ENCODE measurements at regions not wholly inside any gene's neighbourhood (a gene's known extent, or its start where the extent isn't known, plus 50 kb on each side); places are given as distances from the start of the nearest gene placed in this dataset.
A peak's percentile ranks its signal among the peaks of the same experiment; 100 is the strongest.

GRCh38 chr12:25764892-25765291, 193.6 kb upstream of the RASSF8 start:
- Histone ChIP-seq H3K4me1 (no peaks in the 10 kb centered on the region), H3K36me3 (no peaks in the 10 kb centered on the region), H3K27ac (no peak overlapping the region), H3K27me3 (no peaks in the 10 kb centered on the region), H3K4me3 (no peak overlapping the region), H3K9me3 (no peaks in the 10 kb centered on the region)
- ATAC-seq, result no peak
- FAIRE-seq, result no peak
- no peak for DNase-seq
- WGBS, 2 donors, result 52 to 67% methylated on average over 3 of the region's 3 CpGs
- intact Hi-C loops (cut with DNase I), result no loop called here
- no peak for TF ChIP-seq CTCF (IDR thresholded peaks at IDR 0.05)

DNA sequence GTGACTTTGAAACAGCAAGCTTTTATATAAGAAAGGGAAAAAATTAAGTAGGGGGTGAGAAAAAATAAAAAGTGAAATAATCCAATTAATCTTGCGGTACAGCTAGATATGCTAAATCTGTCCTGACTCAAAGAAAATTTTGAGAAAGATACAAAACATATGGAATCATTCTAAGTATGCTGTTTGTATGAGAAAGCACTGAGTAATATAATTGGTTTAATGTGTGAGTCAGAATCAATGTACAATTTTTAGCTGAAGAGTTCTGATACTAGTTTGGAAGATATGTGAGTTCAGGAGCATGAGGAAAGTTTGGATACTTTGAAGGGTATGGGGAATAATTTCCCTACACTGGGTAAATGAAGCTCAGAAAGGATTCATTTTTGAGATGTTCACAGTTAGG, 190.9 kb upstream of the RASSF8 start:
- FAIRE-seq, result no peak
- no peaks in the 10 kb centered on the region for H3K9me3 ChIP-seq

DNA sequence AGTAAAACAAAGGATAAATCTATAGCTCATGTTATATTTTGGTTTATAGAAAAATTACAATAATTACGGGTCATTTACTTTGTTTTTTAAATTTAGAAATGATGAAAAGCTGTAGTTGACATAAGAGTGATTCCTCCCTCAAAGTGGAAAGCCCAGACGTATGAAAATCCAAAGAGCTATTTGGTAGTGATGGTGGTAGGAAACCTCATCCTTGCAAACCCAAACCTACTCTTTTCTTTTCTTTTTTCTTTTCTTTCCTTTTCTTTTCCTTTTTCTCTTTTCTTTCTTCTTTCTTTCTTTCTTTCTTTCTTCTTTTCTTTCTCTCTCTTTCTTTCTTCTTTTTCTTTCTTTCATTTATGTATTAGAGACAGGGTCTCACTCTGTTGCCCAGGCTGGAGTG, 190.3 kb upstream of the RASSF8 start:
- Histone ChIP-seq H3K36me3 (no peaks in the 10 kb centered on the region), H3K9me3 (no peaks in the 10 kb centered on the region), H3K27me3 (no peaks in the 10 kb centered on the region), H3K4me3 (no peak overlapping the region), H3K27ac (no peak overlapping the region), H3K4me1 (no peaks in the 10 kb centered on the region)
- TF ChIP-seq CTCF (IDR thresholded peaks at IDR 0.05), result no peak
- intact Hi-C loops (cut with DNase I), result no loop called here
- FAIRE-seq, result no peak
- 68 to 87% methylated on average over 2 of the region's 2 CpGs for WGBS, 2 donors
- no peak for DNase-seq
- no peak for ATAC-seq

More for the DNA sequence above, 190.9 kb upstream of the RASSF8 start:
- DNase-seq (no peak), ATAC-seq (no peak)
- Histone ChIP-seq H3K4me1 (no peaks in the 10 kb centered on the region), H3K27me3 (no peaks in the 10 kb centered on the region), H3K27ac (no peak overlapping the region), H3K36me3 (no peaks in the 10 kb centered on the region), H3K4me3 (no peak overlapping the region)
- intact Hi-C loops (cut with DNase I), result no loop called here
- 96 to 98% methylated on average over 1 of the region's 1 CpG for WGBS, 2 donors
- TF ChIP-seq CTCF (IDR thresholded peaks at IDR 0.05), result no peak

- DNase-seq, result no peak
- FAIRE-seq, result no peak
- ATAC-seq, result peak in 2 of 4 donors; percentile 55 to 85
Measured at GRCh38 chr12:25769082-25769945, 189.2 kb upstream of the RASSF8 start.

More at GRCh38 chr12:25769082-25769945, 189.2 kb upstream of the RASSF8 start:
- 59 to 65% methylated on average over 6 of the region's 6 CpGs for WGBS, 2 donors
- intact Hi-C loops (cut with DNase I), result no loop called here
- H3K9me3 ChIP-seq, result no peaks in the 10 kb centered on the region
- H3K27ac ChIP-seq, result no peak overlapping the region
- H3K4me3 ChIP-seq, result no peak overlapping the region
- no peaks in the 10 kb centered on the region for H3K36me3 ChIP-seq
- no peaks in the 10 kb centered on the region for H3K27me3 ChIP-seq
- TF ChIP-seq CTCF (IDR thresholded peaks at IDR 0.05), result no peak
- H3K4me1 ChIP-seq, result no peaks in the 10 kb centered on the region

Data from pancreas (tissue), 10 donors.